ENCODE measurements at regions not wholly inside any gene's neighbourhood (a gene's known extent, or its start where the extent isn't known, plus 50 kb on each side); places are given as distances from the start of the nearest gene placed in this dataset.

DNA sequence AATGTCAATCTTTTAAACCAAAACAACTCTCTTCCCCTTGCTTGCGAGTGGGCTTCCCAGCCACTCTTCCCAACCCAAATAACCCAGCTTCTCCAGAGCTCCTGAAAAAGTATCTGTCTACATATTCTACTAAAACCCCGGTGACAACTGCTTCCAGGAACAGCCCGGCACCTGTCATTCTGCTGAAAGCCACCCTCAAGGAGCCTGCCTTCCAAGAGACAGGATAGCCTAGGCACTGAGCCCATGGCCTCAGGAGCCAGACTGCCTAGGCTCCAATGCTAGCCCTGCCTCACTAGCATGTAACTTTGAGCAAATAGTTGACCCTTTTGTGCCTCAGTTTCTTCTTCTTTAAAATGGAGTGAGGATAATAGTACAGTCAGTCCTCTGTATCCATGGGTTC, 459.8 kb downstream of the SOX6 start:
- TF ChIP-seq, protein P1, sequence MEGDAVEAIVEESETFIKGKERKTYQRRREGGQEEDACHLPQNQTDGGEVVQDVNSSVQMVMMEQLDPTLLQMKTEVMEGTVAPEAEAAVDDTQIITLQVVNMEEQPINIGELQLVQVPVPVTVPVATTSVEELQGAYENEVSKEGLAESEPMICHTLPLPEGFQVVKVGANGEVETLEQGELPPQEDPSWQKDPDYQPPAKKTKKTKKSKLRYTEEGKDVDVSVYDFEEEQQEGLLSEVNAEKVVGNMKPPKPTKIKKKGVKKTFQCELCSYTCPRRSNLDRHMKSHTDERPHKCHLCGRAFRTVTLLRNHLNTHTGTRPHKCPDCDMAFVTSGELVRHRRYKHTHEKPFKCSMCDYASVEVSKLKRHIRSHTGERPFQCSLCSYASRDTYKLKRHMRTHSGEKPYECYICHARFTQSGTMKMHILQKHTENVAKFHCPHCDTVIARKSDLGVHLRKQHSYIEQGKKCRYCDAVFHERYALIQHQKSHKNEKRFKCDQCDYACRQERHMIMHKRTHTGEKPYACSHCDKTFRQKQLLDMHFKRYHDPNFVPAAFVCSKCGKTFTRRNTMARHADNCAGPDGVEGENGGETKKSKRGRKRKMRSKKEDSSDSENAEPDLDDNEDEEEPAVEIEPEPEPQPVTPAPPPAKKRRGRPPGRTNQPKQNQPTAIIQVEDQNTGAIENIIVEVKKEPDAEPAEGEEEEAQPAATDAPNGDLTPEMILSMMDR (IDR thresholded peaks at IDR 0.05; ENCODE audit: low read depth, low read length): no peak
- TF ChIP-seq EZH2phosphoT487 (IDR thresholded peaks at IDR 0.05; ENCODE audit: low read depth): no peak
